Esophagus mucosa (tissue), 1 donor: ENCODE measurements at regions not wholly inside any gene's neighbourhood (a gene's known extent, or its start where the extent isn't known, plus 50 kb on each side); places are given as distances from the start of the nearest gene placed in this dataset.

Source experiments
- ATAC-seq: fragments of 200-7000 bp; cut with Tn5 transposase; one replicate; pipeline ENCODE4 v1.9.1; 2020
- donor health status: DM: yes; HTN: yes; CAD: no.

DNA sequence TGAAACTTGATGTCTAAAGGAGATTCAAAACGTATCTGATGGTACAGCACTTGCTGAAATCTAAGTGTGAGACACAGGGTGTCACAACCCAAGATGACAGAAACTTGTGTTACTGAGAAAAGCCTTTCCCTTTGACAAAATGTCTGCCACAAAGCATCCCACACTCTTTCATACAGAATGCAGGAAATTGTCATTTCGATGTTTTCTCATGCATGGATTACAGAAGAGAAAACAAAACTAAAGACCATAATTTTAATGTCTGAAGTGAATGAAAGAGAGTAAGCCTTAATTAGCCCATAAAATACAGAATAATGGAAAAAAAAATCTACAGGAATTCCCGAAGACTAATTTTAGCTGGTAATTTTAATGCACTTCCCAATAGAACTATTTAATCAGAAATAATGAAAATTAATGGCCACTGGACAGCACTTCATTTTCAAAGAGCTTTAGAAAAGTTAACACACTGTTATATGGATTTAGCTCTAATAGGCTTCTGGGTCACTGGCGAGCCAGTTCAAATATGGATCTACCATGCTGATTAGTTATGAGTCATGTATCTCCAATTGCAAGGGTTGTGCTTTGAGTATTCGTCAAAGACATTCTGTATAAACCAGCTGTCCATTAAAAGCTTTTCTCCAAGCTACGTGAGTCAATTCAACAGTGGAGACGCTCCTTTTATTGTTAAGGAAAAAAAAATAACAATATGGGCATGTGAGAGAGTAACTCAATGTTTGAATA is 656.7 kb downstream of the SLC16A7 start:
- no peak for ATAC-seq

DNA sequence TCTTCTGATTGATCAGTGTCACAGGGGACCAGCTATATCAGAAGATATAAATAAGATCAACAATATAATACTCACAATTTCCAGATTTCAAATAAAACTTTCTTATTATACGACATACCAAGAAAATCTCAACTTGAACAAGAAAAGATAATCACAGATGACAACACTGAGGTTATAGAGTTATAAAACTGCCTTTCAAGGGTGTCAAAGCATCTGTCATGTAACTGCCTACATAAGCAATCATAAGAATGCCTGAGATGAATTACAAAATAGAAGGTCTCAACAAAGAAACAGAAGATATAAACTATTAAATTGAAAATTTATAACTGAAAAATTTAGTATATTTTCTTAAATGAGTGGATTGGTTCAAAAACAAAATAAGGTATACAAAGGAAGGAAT is 659.2 kb downstream of the SLC16A7 start:
- ATAC-seq = no peak

DNA sequence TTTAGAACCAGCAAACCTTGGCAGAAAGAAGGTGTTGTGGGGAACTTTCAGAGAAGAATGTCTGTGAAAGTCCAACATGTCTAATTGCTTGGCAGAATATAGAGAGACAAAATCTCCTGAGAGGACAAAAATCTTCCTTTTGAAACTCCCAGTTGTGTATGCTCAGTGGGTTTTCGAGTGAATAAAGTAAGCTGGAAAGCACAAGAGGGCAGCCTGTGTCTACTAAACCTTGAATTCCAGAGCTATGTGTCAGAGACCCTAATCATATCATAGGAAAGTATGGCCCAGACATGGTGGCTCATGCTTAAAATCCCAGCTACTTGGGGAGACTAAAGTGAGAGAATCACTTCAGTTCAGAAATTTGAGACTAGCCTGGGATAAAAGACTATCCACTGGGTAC is 661.2 kb downstream of the SLC16A7 start:
- no peak for ATAC-seq

DNA sequence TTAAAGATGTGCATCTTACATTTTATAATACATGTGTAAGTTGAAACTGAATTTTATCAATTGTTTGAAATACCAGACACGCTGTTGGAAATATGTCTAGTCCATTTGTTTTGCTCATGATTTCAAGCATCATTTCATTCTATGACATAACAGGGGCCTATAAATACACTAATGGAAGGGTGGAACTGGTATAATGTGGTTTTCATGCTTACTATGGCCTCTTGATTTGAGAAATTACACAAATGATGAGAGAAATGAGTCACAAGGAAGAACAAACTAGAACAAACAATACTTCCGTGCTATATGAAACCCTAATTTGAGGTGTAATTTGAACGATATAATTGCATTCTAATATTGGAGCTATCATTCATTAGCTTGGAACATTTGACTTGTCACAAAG is 663.4 kb downstream of the SLC16A7 start:
- no peak for ATAC-seq

DNA sequence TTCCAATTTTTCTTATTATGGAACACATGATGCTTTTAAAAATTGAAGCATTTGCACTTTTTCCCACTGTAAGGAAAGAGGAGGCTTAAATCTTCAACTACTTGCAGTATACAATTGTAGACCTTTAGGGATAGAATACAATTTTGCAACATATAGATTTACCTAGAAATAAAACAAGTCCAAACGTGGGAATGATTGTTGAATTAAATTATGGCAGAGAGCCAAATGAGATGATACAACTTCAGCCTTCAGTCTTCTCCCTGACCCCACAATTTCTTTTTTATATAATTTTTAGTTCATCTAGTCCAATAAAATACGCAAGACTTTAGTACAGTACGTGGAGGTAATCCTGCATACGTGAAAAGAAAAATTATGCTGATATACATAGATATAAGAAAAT is 666.5 kb downstream of the SLC16A7 start:
- no peak for ATAC-seq

DNA sequence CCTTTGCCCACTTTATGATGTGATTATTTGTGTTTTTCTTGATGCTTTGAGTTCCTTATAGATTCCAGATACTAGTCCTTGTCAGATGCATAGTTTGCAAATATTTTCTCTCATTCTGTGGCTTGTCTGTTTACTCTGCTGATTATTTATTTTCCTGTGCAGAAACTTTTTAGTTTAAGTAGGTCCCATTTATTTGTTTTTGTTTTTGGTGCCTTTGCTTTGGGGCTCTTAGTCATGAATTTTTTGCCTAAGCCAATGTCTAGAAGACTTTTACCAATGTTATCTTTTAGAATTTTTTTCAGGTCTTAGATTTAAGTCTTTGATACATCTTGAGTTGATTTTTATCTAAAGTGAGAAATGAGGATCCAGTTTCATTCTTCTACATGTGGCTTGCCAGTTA is 667.3 kb downstream of the SLC16A7 start:
- ATAC-seq = no peak

DNA sequence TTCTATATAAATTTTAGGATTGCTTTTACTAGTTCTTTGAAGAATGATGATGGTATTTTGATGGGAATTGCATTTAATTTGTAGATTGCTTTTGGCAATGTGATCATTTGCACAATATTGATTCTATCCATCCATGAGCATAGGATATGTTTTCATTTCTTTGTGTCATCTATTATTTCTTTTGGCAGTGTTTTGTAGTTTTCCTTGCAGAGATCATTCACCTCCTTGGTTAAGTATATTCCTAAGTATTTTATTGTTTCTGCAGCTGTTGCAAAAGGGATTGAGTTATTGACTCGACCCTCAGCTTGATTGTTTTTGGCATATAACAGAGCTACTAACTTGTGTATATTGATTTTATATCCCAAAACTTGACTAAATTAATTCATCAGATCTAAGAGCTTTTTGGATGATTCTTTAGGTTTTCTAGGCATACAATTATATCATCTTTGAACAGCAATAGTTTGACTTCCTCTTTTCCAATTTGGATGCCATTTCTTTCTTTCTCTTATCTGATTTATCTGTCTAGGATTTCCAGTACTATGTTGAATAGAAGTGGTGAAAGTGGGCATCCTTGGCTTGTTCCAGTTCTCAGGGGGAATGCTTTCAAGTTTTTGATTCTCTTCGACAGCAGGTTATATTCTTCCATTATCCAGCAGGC is 668.1 kb downstream of the SLC16A7 start:
- ATAC-seq = no peak

DNA sequence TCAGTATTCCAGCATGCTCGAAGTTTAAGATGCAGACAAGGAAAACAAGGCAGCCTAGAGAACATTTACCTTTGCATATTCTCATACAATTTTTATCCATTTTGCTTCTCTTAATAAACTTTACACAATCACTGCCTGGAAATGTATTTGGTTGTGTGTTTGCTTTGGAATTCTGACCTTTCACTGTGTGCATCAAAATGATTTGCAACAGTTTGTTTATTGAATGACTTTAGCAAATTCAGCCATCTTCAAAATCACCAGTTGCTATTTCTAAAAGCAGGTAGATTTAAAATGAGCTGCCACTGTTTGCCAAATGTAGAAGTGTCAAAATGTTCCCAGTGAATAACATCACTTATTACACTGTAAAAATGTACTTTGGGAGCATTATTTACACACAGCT is 669.9 kb downstream of the SLC16A7 start:
- ATAC-seq = no peak

DNA sequence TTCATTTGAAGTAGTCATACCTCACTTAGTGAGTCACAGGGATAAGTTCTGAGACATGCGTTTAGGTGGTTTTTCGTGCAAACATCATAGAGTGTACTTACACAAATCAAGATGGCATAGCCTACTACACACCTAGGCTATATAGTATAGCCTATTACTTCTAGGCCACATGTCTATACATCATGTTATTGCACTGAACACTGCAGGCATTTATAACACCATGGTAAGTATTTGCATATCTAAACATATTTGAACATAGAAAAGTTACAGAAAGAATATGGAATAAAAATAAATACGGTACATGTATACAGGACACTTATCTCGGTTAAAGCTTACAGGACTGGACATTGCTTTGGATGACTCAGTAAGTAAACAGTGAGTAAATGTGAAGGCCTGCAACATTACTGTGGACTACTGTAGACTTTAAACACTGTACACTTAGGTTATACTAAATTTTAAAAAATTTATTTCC is 670.6 kb downstream of the SLC16A7 start:
- ATAC-seq = no peak

DNA sequence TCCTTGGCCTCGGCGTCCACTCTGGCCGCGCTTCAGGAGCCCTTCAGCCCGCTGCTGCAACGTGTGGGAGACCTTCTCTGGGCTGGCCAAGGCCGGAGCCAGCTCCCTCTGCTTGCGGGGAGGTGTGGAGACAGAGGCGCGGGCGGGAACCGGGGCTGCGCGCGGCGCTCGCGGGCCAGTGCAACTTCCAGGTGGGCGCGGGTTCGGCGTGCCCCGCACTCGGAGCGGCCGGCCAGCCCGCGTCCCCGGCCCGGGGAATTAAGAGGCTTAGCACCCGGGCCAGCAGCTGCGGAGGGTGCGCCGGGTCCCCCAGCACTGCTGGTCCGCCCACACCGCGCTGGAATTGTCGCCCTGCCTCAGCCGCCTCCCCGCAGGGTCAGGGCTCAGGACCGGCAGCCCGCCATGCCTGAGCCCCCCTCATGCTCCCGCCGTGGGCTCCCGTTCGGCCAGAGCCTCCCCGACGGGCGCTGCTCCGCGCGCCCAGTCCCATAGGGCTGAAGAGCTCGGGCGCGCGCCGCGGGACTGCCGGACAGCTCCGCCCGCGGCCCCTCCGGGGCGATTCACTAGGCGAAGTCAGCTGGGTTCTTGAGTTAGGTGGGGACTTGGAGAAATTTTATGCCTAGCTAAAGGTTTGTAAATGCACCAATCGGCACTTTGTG is 673.9 kb downstream of the SLC16A7 start:
- no peak for ATAC-seq

DNA sequence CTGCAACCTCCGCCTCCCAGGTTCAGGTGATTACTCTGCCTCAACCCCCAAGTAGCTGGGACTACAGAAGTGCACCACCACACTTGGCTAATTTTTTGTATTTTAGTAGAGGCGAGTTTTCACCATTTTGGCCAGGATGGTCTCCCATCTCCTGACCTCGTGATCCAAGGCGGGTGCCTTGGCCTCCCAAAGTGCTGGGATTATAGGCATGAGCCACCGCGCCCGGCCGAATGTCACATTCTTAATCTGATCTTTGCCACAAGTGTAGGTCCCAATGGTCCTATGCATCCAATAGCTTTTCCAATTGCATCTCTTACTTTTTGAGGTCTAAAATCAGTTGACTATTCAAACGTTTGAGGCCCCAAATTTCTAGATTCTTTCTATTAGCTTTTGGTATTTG is 676.0 kb downstream of the SLC16A7 start:
- ATAC-seq = no peak

DNA sequence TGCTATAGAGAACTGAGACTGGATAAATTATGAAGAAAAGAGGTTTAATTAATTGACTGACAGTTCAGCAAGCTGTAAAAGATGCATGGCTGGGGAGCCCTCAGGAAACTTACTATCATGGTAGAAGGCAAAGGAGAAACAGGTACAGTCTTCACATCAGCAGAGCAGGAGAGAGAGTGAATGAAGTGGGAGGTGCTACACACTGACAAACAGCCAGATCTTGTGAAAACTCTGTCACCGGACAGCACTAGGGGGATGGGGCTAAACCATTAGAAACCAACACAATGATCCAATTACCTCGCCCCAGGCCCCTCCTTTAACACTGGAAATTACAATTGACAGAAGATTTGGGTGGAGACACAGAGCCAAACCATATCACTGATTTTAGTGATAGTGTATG is 682.4 kb downstream of the SLC16A7 start:
- no peak for ATAC-seq

DNA sequence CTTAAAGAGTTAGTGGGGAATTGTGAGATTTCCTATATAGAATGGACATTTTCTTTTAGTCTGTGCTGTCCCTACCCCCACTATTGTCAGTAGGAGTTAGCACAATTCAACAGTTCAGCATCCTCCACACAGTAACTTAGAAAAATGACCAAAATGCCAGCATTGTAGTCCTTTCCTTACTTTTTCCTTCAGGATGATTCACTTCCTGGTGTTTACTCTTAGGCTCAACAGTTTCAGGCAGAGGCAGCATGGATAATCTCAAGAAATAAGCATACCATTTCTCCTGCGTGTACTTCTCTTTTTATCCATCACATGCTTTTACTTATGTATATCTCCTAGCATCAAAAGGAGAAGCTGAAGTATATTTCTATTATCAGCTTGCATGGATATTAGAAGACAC is 683.4 kb downstream of the SLC16A7 start:
- ATAC-seq = no peak

DNA sequence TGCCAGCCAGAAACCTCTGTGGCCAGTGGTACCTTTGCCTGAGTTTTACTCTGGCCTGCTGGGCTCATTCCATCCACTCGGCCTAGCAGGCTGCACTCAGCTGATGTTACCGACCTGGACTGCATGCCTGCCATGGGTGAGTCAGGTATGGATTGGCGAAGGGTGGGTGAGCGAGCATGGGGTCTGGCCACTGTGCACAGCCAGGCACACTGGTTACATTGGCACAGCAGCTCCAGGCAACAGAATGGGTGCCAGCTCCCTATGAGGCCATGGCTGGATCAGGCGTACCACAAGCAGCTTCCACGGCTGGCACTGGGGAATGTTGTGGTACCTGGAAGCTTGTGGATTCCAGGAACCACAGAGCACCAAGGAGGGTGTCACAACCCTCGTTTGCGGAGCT is 685.7 kb downstream of the SLC16A7 start:
- no peak for ATAC-seq

DNA sequence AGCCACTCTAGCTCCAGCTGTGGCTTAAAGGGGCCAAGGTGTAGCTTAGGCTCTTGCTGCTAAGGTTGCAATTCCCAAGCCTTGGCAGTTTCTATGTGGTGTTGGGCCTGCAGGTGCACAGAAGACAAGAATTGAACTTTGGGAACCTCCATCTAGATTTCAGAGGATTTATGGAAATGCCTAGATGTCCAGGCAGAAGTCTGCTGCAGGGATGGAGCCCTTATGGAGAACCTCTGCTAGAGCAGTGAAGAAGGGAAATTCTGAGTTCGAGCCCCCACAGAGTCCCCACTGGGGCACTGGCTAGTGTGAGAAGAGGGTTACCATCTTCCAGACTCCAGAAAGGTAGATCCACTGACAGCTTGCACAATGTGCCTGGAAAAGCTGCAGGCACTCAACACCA is 694.7 kb downstream of the SLC16A7 start:
- ATAC-seq = no peak

DNA sequence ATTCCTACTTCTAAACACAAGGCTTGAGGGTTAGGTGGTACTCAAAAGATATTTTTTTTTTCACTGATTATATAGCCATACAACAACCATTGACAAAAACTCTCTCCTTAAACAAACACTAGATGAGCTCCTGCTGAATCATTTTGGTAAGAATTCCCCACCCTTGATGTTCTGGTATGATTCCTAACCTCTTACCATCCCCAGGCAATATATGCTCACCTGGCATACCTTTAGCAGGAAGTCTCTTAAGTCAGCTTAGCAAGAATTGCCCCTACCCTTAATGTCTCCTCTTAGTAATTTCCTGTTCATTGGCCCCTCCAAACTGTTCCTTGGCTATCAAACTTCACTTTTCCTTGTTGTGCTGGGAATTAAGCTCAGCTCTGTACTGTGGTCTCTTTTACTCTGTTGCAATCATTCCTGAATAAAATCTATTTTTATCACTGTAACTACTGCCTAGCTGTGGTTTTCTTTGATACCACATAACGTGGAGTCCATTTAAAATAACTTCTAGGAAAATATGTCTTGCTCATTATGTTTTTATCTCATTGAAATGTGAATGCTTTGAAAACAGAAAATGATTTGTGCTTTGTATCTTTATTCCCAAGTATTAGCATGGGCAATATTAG is 712.6 kb downstream of the SLC16A7 start:
- ATAC-seq = peak; percentile 61

DNA sequence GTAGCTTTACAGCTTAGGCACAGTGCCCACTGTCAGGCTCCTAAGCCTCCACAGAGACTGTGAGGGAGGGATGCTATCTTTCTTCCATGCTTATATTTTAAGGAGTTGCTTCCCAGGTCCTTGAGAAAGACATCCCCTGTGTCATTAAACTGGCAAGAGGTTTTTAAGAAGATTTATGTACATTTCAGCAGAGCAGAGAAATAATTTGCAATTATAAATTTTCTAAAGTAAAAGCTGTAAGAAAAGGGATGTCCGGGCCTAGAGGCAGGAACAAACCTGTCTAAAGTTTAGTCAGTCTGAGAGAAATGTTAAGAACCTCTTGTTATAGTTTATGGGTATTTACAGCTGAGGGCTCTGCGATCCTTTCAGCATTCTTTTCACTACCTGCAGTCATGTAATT is 716.1 kb downstream of the SLC16A7 start:
- ATAC-seq = no peak

DNA sequence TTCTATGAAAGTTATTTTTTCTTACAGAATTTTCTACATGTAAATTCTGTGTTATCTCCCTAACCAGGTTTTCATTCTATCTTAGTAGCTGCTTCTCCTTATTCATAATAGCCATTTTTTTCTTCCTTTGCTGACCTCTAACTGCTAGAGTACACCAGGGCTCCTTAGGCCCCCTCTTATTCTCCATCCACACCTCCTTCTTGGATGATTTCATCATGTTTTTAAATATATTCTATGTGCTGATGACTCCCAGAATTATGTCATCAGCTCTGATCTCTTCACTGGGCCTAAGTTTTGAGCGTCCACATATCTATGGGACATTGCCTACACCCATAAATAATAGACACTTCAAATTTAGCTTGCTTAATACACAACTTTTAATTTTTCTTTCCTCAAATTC is 721.5 kb downstream of the SLC16A7 start:
- no peak for ATAC-seq

DNA sequence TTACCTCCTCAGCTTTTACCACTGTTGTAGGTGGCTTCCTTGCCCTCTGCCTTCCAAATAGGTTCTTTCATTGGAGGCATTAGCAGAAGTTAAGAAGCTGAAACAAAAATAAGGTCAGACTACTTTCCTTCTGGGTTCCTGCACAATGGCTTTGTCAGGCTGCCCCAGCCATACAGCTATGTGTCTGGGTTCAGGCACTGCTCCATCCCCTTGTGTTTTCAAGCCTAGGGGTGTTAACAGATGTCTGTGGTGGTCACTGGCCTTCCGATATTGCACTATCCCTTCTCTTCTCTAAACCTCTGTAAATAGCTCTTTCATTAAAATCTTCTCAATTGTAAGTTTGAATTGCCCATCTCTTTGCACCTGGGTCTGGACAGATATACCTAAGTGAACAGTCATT is 728.9 kb downstream of the SLC16A7 start:
- no peak for ATAC-seq

DNA sequence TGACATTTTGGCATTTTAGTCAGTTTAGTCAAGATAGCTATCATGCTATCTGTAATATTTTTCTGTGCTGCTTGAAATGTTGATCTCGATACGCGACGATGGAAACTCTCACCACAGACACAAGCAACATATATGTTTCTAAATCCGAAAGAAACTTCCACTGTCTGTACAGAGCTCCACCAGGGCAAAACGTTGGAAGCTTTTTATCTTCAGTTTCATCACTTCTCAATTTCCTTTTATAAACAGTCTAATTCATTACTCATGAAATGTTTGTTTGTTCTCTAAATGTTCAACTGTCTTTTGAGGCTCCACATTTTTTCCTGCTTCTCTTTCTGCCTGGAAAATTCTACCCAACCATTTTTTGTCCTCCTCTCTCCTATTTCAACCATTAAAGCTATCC is 737.6 kb downstream of the SLC16A7 start:
- no peak for ATAC-seq

DNA sequence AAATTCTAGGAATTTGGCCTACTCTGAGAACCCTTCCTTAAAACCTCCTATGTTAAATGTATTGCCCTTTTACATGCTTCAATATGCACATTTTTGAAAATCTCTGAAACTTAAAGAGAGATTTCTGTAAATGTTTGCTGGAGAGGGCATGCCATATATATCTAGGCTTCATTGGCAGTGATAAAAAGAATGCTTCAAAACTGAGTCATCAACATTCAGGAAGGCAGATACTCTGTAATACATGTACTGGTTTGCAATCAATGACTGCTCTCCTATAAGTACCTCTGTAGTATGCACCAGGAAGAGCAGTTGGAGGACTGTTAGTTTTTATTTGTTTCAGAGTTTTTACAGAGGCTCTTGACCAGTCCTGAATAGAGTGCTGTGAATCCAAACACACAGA is 739.9 kb downstream of the SLC16A7 start:
- peak; percentile 82 for ATAC-seq

DNA sequence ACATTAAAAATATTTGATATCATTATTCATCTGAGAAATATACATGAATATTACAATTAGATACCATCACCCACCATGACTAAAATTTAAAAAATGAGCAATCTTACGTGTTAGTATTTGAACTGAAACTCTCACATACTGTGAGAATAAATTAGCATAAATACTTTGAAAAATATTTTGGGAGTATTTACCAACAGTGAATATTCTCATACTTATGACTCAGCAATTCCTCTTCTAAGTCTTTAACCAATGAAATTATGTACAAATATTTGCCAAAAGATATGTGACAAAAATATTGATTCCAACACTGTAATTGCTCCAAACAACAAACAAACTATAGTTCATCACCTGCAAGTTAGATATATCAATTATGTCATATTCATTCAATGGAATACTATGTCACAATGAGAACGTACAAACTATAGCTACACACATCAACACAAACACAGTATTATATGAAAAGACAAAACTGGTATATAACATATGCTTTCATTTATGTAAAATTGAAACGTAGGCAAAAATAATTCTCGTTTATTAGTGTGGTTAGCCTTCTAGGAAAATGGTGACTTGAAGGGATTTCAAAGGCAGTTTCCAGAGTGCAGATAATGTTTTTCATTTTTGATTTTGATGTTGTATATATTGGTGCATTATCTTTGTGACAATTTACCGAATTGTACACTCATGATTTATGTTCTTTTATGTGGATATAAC is 742.2 kb downstream of the SLC16A7 start:
- ATAC-seq = no peak

DNA sequence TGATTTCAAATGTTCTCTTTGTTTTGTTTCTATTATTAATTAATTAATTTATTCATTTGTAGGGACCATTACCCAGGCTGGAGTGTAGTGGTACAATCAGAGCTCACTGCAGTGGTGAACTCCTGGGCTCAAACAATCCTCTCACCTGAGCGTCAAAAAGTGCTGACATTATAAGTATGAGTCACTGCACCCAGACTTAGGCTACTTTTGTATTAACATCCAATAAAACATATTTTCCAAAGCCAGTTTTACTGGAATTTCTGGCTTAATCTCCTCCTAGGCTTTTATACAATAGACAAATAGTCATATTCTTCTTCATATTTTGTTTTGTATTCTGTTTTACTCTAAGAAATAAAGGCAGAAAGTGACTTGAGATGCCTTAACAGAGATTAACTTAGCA is 749.6 kb downstream of the SLC16A7 start:
- ATAC-seq = peak; percentile 94
